K562 (cell line): ENCODE measurements at regions not wholly inside any gene's neighbourhood (a gene's known extent, or its start where the extent isn't known, plus 50 kb on each side); places are given as distances from the start of the nearest gene placed in this dataset.

Experiments used
- CBX3 ChIP-seq, 2 experiments: IDR thresholded peaks; 1 replicate in 1 of 2; 2 replicates in 1 of 2; pipeline ENCODE4 v1.6.1; 2012; ENCODE audit warnings: inconsistent platforms in 2 of 2, low read length in 2 of 2, borderline replicate concordance in 1 of 2, control low read depth in 1 of 2
- SMAD4 ChIP-seq: fragments of 250-450 bp; sonication (Bioruptor Pico); conservative IDR thresholded peaks from 2 replicates; pipeline ENCODE4 v1.8.0; 2021; ENCODE audit warnings: inconsistent platforms, mild to moderate bottlenecking, moderate library complexity
- SMC3 ChIP-seq: conservative IDR thresholded peaks from 2 replicates; pipeline ENCODE4 v1.6.1; 2011; ENCODE audit warnings: low read depth, low read length, improper control_type of control experiment; ENCODE audit not compliant: insufficient read depth
- TF ChIP-seq, protein P1 (sequence below): fragments of 200-400 bp; formaldehyde crosslinking; IDR thresholded peaks from 2 replicates; pipeline ENCODE4 v1.6.1; 2017; ENCODE audit warnings: mild to moderate bottlenecking, low read depth, low read length, moderate library complexity
- TF ChIP-seq, protein P2 (sequence below): fragments of 450-650 bp; IDR thresholded peaks from 2 replicates; pipeline ENCODE4 v1.6.1; 2016
- TF ChIP-seq, protein P3 (sequence below), 2 experiments: fragments of 450-650 bp; formaldehyde crosslinking in 1 of 2; IDR thresholded peaks; 2 replicates each; pipeline versions ENCODE4 v1.4.0 to v1.6.1; 2014 to 2020; ENCODE audit warnings: mild to moderate bottlenecking in 2 of 2, borderline replicate concordance in 1 of 2, low read depth in 1 of 2

DNA sequence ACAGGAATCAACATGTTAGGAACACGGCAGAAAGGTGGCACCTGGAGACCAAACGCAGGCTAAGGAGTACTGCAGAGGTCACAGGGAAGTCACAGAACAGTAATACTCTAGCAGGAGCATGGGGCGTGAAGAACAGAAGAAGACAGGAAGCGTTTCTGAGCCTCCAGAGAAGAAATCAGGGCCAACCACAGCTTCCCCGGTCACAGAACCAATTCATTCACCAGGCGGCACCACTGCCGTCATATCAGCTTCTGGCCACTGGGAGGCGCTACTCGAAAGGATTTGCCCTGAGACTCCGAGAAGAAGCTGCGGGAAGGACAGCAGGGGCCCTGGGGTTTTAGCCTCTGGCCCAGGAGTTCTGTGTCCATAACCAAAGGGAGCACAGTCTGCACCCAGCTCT, 78.0 kb upstream of the DRD5 start (continued):
- TF ChIP-seq, protein P1, sequence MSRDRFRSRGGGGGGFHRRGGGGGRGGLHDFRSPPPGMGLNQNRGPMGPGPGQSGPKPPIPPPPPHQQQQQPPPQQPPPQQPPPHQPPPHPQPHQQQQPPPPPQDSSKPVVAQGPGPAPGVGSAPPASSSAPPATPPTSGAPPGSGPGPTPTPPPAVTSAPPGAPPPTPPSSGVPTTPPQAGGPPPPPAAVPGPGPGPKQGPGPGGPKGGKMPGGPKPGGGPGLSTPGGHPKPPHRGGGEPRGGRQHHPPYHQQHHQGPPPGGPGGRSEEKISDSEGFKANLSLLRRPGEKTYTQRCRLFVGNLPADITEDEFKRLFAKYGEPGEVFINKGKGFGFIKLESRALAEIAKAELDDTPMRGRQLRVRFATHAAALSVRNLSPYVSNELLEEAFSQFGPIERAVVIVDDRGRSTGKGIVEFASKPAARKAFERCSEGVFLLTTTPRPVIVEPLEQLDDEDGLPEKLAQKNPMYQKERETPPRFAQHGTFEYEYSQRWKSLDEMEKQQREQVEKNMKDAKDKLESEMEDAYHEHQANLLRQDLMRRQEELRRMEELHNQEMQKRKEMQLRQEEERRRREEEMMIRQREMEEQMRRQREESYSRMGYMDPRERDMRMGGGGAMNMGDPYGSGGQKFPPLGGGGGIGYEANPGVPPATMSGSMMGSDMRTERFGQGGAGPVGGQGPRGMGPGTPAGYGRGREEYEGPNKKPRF: no peak
- no peak for TF ChIP-seq SMAD4 (CRISPR knock-in tag)
- TF ChIP-seq, protein P2, sequence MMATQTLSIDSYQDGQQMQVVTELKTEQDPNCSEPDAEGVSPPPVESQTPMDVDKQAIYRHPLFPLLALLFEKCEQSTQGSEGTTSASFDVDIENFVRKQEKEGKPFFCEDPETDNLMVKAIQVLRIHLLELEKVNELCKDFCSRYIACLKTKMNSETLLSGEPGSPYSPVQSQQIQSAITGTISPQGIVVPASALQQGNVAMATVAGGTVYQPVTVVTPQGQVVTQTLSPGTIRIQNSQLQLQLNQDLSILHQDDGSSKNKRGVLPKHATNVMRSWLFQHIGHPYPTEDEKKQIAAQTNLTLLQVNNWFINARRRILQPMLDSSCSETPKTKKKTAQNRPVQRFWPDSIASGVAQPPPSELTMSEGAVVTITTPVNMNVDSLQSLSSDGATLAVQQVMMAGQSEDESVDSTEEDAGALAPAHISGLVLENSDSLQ: no peak
- TF ChIP-seq, protein P3, sequence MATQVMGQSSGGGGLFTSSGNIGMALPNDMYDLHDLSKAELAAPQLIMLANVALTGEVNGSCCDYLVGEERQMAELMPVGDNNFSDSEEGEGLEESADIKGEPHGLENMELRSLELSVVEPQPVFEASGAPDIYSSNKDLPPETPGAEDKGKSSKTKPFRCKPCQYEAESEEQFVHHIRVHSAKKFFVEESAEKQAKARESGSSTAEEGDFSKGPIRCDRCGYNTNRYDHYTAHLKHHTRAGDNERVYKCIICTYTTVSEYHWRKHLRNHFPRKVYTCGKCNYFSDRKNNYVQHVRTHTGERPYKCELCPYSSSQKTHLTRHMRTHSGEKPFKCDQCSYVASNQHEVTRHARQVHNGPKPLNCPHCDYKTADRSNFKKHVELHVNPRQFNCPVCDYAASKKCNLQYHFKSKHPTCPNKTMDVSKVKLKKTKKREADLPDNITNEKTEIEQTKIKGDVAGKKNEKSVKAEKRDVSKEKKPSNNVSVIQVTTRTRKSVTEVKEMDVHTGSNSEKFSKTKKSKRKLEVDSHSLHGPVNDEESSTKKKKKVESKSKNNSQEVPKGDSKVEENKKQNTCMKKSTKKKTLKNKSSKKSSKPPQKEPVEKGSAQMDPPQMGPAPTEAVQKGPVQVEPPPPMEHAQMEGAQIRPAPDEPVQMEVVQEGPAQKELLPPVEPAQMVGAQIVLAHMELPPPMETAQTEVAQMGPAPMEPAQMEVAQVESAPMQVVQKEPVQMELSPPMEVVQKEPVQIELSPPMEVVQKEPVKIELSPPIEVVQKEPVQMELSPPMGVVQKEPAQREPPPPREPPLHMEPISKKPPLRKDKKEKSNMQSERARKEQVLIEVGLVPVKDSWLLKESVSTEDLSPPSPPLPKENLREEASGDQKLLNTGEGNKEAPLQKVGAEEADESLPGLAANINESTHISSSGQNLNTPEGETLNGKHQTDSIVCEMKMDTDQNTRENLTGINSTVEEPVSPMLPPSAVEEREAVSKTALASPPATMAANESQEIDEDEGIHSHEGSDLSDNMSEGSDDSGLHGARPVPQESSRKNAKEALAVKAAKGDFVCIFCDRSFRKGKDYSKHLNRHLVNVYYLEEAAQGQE (IDR thresholded peaks at IDR 0.05; ENCODE audit: borderline replicate concordance): peak; percentile 35; the same call in 1 of the 2 replicates
- TF ChIP-seq, protein P3 (CRISPR knock-in tag; IDR thresholded peaks at IDR 0.05; ENCODE audit: low read depth): no peak
- TF ChIP-seq CBX3 (IDR thresholded peaks at IDR 0.05; ENCODE audit: borderline replicate concordance in 1 of 2, low read length in 2 of 2): no peak
- peak; percentile 55; the same call in 1 of the 2 replicates for TF ChIP-seq SMC3
